Spleen (tissue), 11 donors: ENCODE measurements at regions not wholly inside any gene's neighbourhood (a gene's known extent, or its start where the extent isn't known, plus 50 kb on each side); places are given as distances from the start of the nearest gene placed in this dataset.

Source experiments
- DNase-seq: peaks from one replicate; pipeline ENCODE4 v3.0.0-alpha.2; 2020
- H3K27ac ChIP-seq, 8 donors: fragments of 200-600 bp; sonication (generic) in 7 of 8; 1 replicate in 4 of 8; 2 replicates in 4 of 8; pipeline versions ENCODE4 v1.5.0 to v1.8.0; 2016 to 2021; ENCODE audit warnings: inconsistent platforms in 4 of 8, mild to moderate bottlenecking in 4 of 8, moderate library complexity in 1 of 8
- H3K27me3 ChIP-seq, 7 donors: fragments of 200-600 bp; sonication (generic) in 6 of 7; replicated peaks in 1 of 7; 1 replicate in 4 of 7; 2 replicates in 3 of 7; pipeline versions ENCODE4 v1.5.0 to v1.8.0; 2016 to 2021; ENCODE audit warnings: inconsistent platforms in 3 of 7, mild to moderate bottlenecking in 1 of 7
- H3K36me3 ChIP-seq, 6 donors: fragments of 200-600 bp; sonication (generic) in 5 of 6; 1 replicate in 4 of 6; 2 replicates in 2 of 6; pipeline versions ENCODE4 v1.5.0 to v1.8.0; 2016 to 2021; ENCODE audit warnings: inconsistent platforms in 2 of 6
- H3K4me1 ChIP-seq, 6 donors: fragments of 200-600 bp; sonication (generic) in 5 of 6; 1 replicate in 3 of 6; 2 replicates in 3 of 6; pipeline versions ENCODE4 v1.5.0 to v1.8.0; 2016 to 2021; ENCODE audit warnings: inconsistent platforms in 3 of 6
- H3K4me3 ChIP-seq, 8 donors: fragments of 200-600 bp; sonication (generic) in 7 of 8; 1 replicate in 4 of 8; 2 replicates in 4 of 8; pipeline versions ENCODE4 v1.5.0 to v1.8.0; 2016 to 2021; ENCODE audit warnings: inconsistent platforms in 4 of 8, mild to moderate bottlenecking in 4 of 8, moderate library complexity in 2 of 8
- H3K9me3 ChIP-seq, 8 donors: fragments of 200-600 bp; sonication (generic) in 7 of 8; 1 replicate in 4 of 8; 2 replicates in 4 of 8; pipeline versions ENCODE4 v1.5.0 to v1.8.0; 2016 to 2021; ENCODE audit warnings: inconsistent platforms in 4 of 8
- CTCF ChIP-seq, 11 experiments: fragments of 200-600 bp in 7 of 11; fragments of 450-650 bp in 4 of 11; sonication (generic) in 4 of 11; IDR thresholded peaks in 8 of 11; conservative IDR thresholded peaks in 3 of 11; 1 replicate in 7 of 11; 2 replicates in 4 of 11; pipeline versions ENCODE4 v1.4.0 to v1.8.0; 2016 to 2021; ENCODE audit warnings: antibody characterized with exemption in 11 of 11, inconsistent platforms in 4 of 11, mild to moderate bottlenecking in 1 of 11
- POLR2A ChIP-seq, 3 donors: fragments of 450-650 bp; IDR thresholded peaks; one replicate each; pipeline ENCODE4 v1.5.1; 2017; ENCODE audit warnings: antibody characterized with exemption in 3 of 3, mild to moderate bottlenecking in 1 of 3
- POLR2AphosphoS5 ChIP-seq, 3 donors: sonication (generic); formaldehyde crosslinking; IDR thresholded peaks; one replicate each; pipeline ENCODE4 v1.5.1; 2017; ENCODE audit warnings: antibody characterized with exemption in 3 of 3
- WGBS, 5 donors: extraction: QIAGEN DNeasy Blood & Tissue Kit in 3 of 5; methylation state at CpG; one replicate each; pipeline versions ENCODE4 v1.1.5 to v1.1.7; 2013 to 2018; 5-methylcytosine and 5-hydroxymethylcytosine counted together
- intact Hi-C: fragments of 100-400 bp; cut with DNase I; formaldehyde crosslinking; loops from one replicate; pipeline ENCODE4 v1.15.0; 2023; ENCODE audit warnings: low total_unique reads
- donor health status: healthy with polysubstance abuse.
- donor health status: DM: no; HTN: no; CAD: no; lungs with moderate emphysema.
- donor health status: DM: no; HTN: no; CAD: no.
- donor health status: Bipolar disorder and iron deficiency.
- donor health status: healthy.
- donor health status: DM: no; HTN: no; CAD: no.
- donor health status: DM: yes; HTN: yes; CAD: no.

GRCh38 chr2:765369-765768 is 88.2 kb upstream of the TMEM18 start:
- Histone ChIP-seq H3K4me1 (no peaks in the 10 kb centered on the region), H3K27ac (no peak overlapping the region), H3K4me3 (no peak overlapping the region), H3K36me3 (no peaks in the 10 kb centered on the region), H3K9me3 (peaks cover 0 to 4% (median 0%) of the 10 kb centered on the region in 8 donors), H3K27me3 (peaks cover 0 to 4% (median 0%) of the 10 kb centered on the region in 7 donors)
- WGBS, 5 donors = 92 to 97% (median 95%) methylated on average over 6 of the region's 6 CpGs
- intact Hi-C loops = no loop called here
- TF ChIP-seq CTCF (IDR thresholded peaks at IDR 0.05 in 8 of 11, conservative IDR thresholded peaks at IDR 0.05 in 3 of 11) (no peak), POLR2A (IDR thresholded peaks at IDR 0.05) (no peak), POLR2AphosphoS5 (IDR thresholded peaks at IDR 0.05) (no peak)
- no peak for DNase-seq

DNA sequence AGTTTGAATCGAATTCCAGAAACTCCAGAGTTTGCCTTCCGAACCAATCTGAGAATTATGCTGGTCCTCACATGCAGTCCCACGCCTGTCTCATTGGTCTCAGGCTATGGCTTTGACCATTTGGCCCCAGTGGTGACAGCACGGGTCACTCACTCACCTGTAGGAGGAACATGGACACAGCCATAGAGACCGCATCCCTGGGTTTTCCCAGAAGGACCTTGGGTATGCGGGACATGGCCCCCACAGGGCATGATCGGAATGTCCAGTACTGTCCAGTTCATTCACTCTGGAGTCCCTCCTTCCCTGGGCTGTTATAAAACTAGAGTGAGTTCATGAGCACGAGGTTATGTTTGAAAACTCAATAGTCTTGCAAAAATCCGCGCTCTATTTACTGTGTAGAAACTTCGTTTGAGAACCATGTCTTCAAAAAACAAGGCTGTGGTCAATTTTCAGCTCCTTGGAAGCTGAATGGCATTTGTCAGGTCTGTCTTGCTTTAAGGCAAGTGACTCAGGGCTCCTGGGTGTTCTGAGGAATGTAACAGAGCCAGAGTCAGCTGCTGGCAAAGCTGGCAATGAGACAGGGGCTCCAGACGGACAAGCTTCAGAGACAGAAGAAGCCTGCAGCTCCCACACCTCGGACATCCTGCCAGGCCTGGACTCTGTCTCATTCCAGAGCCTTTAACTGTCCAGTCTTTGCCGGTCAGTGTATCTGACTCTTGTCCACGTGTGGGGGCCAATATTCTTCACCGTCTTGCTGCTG is 86.7 kb upstream of the TMEM18 start:
- intact Hi-C loops = no loop called here
- H3K4me1 ChIP-seq = no peaks in the 10 kb centered on the region
- H3K27ac ChIP-seq = no peak overlapping the region
- H3K27me3 ChIP-seq = peaks cover 0 to 4% (median 0%) of the 10 kb centered on the region in 7 donors
- no peak overlapping the region for H3K4me3 ChIP-seq
- DNase-seq = no peak
- peaks cover 0 to 3% (median 0%) of the 10 kb centered on the region in 8 donors for H3K9me3 ChIP-seq
- no peak for TF ChIP-seq POLR2AphosphoS5 (IDR thresholded peaks at IDR 0.05)
- no peak for TF ChIP-seq CTCF (IDR thresholded peaks at IDR 0.05 in 8 of 11, conservative IDR thresholded peaks at IDR 0.05 in 3 of 11)
- TF ChIP-seq POLR2A (IDR thresholded peaks at IDR 0.05) = no peak
- 68 to 86% (median 80%) methylated on average over 13 to 16 of the region's 16 CpGs for whole genome bisulfite sequencing, 5 donors
- no peaks in the 10 kb centered on the region for H3K36me3 ChIP-seq

DNA sequence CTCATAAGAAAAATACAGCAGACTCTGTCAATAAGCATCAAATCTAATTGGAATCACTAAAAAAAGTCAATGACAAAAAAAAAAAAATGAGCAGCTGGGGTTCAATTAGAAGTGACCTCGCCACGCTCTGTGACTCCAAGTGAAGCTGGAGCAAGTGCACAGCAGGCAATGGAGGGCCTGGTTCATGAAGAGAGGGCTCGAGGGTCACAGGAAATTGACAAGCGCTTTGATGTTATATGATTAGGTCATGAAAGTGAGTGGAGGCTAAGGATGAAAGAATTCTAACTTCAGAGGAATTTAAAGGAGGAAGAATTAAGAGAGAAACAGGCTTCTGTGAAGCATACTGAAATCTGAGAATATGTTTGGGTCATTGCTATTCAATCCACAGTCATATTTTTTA is 85.4 kb upstream of the TMEM18 start:
- no peaks in the 10 kb centered on the region for H3K36me3 ChIP-seq
- H3K27ac ChIP-seq = no peak overlapping the region
- peaks cover 0 to 4% (median 0%) of the 10 kb centered on the region in 7 donors for H3K27me3 ChIP-seq
- WGBS, 5 donors = 66 to 74% (median 68%) methylated on average over 4 of the region's 4 CpGs
- intact Hi-C loops = no loop called here
- H3K4me1 ChIP-seq = no peaks in the 10 kb centered on the region
- no peak for DNase-seq
- no peak overlapping the region for H3K4me3 ChIP-seq
- no peaks in the 10 kb centered on the region for H3K9me3 ChIP-seq
- no peak for TF ChIP-seq POLR2A (IDR thresholded peaks at IDR 0.05)
- TF ChIP-seq POLR2AphosphoS5 (IDR thresholded peaks at IDR 0.05) = no peak
- no peak for TF ChIP-seq CTCF (IDR thresholded peaks at IDR 0.05 in 8 of 11, conservative IDR thresholded peaks at IDR 0.05 in 3 of 11)

GRCh38 chr2:761384-761783 is 84.2 kb upstream of the TMEM18 start:
- Histone ChIP-seq H3K4me1 (no peaks in the 10 kb centered on the region), H3K4me3 (no peak overlapping the region), H3K27ac (no peak overlapping the region), H3K27me3 (peaks cover 0 to 4% (median 0%) of the 10 kb centered on the region in 7 donors), H3K36me3 (no peaks in the 10 kb centered on the region), H3K9me3 (peaks cover 0 to 10% (median 0%) of the 10 kb centered on the region in 8 donors)
- TF ChIP-seq POLR2A (IDR thresholded peaks at IDR 0.05) (no peak), CTCF (IDR thresholded peaks at IDR 0.05 in 8 of 11, conservative IDR thresholded peaks at IDR 0.05 in 3 of 11) (no peak), POLR2AphosphoS5 (IDR thresholded peaks at IDR 0.05) (no peak)
- no peak for DNase-seq
- intact Hi-C loops = no loop called here
- 68 to 78% (median 69%) methylated on average over 4 to 6 of the region's 6 CpGs for WGBS, 5 donors
